ENCODE measurements at regions not wholly inside any gene's neighbourhood (a gene's known extent, or its start where the extent isn't known, plus 50 kb on each side); places are given as distances from the start of the nearest gene placed in this dataset.
"Not testable (repeated sequence)": the region's sequence is repeated elsewhere in the genome, so short reads cannot be mapped to it uniquely, and the experiment has no call there.

DNA sequence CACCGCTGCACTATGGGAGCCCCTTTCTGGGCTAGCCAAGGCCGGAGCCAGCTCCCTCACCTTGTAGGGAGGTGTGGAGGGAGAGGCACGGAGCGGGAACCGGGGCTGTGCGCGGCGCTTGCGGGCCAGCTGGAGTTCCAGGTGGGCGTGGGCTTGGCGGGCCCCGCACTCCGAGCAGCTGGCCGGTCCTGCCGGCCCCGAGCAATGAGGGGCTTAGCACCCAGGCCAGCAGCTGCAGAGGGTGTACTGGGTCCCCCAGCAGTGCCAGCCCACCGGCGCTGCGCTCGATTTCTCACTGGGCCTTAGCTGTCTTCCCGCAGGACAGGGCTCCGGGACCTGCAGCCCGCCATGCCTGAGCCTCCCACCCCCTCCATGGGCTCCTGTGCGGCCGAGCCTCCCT is 53.3 kb upstream of the NID2 start:
- DNase-seq (ENCODE audit: low read depth): not testable (repeated sequence)

DNA sequence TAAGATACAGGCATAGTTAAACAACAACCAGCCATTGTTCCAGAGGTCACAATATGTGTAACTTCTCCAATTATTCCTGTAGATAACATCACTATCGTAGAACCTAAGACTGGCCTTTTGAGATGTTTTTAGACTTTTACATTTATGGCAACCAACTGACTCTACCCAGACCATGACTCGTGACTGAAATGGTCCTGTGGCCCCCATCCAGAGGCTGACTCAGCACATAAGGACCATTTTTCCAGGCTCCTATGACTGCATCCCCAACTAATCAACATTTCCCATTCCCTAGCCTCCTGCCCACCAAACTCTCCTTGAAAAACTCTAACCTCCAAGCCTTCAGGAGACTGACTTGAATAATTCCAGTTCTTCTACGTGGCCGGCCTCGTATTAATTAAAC is 52.6 kb upstream of the NID2 start:
- no peak for DNase-seq (ENCODE audit: low read depth)

GRCh38 chr14:52119030-52119429 is 50.2 kb upstream of the NID2 start:
- no peak for DNase-seq (ENCODE audit: low read depth)
